NOMO-1 (cell line): ENCODE measurements at regions not wholly inside any gene's neighbourhood (a gene's known extent, or its start where the extent isn't known, plus 50 kb on each side); places are given as distances from the start of the nearest gene placed in this dataset.

Experiments
- DNase-seq, 2 experiments: peaks; one replicate each; lab custom pipeline; 2025; ENCODE audit not compliant: unreplicated experiment in 2 of 2; lab: John Stamatoyannopoulos, UW

GRCh38 chr17:56083475-56083874 lies 69.8 kb upstream of the ANKFN1 start:
- DNase-seq = no peak

GRCh38 chr17:56085576-56086267 lies 67.6 kb upstream of the ANKFN1 start:
- DNase-seq = no peak

- DNase-seq = no peak
These were observed 66.1 kb upstream of the ANKFN1 start for GRCh38 chr17:56087199-56087598.

- DNase-seq = no peak
These were observed 57.1 kb upstream of the ANKFN1 start for GRCh38 chr17:56096026-56096810.

GRCh38 chr17:56098746-56099145 lies 54.5 kb upstream of the ANKFN1 start:
- DNase-seq = no peak

- DNase-seq = no peak
These were observed 53.6 kb upstream of the ANKFN1 start for GRCh38 chr17:56099649-56100048.
